G401 (cell line): ENCODE measurements at regions not wholly inside any gene's neighbourhood (a gene's known extent, or its start where the extent isn't known, plus 50 kb on each side); places are given as distances from the start of the nearest gene placed in this dataset.
"Not testable (repeated sequence)": the region's sequence is repeated elsewhere in the genome, so short reads cannot be mapped to it uniquely, and the experiment has no call there.

ENCODE experiments used
- DNase-seq: peaks from one replicate; pipeline ENCODE4 v3.0.0-alpha.2; 2015; ENCODE audit warnings: low spot score
- in situ Hi-C: cut with HindIII; loops from 2 replicates; pipeline ENCODE4 v1.10.0; 2016; ENCODE audit warnings: low sequenced_read_pairs, mixed read lengths

DNA sequence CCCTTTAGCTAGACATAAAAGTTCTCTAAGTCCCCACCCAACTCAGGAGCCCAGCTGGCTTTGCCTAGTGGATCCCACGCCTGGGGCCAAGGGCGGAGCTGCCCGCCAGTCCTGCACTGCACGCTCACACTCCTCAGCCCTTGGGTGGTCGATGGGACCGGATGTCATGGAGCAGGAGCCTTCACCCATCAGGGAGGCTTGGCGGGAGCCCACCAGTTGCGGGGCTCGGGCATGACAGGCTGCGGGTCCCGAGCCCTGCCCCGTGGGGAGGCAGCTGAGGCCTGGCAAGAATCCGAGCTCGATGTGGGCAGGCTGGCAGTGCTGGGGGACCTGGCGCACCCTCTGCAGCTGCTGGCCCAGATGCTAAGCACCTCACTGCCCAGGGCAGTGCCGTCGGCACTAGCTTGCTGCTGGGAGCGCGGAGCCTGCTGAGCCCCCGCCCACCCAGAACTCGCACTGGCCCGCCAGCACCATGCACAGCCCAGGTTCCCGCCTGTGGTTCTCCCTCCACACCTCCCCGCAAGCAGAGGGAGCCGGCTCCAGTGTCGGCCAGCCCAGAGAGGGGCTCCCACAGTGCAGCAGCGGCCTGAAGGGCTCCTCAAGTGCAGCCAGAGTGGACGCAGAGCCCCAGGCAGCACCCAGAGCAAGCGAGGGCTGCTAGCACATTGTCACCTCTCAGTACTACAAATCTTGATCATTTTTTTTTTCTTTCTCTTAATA, 391.4 kb upstream of the NDN start:
- in situ Hi-C loops = no loop called here
- DNase-seq = no peak

- in situ Hi-C loops, DNase-seq: not testable (repeated sequence)
These were observed 401.8 kb upstream of the NDN start for GRCh38 chr15:24088941-24089340.

GRCh38 chr15:24101503-24101902, 414.4 kb upstream of the NDN start:
- DNase-seq, in situ Hi-C loops: not testable (repeated sequence)

- DNase-seq, in situ Hi-C loops: not testable (repeated sequence)
These were observed 420.4 kb upstream of the NDN start for GRCh38 chr15:24107524-24107923.

- in situ Hi-C loops, DNase-seq: not testable (repeated sequence)
These were observed 420.8 kb upstream of the NDN start for GRCh38 chr15:24107948-24108347.

GRCh38 chr15:24108349-24108748, 421.2 kb upstream of the NDN start:
- in situ Hi-C loops, DNase-seq: not testable (repeated sequence)

DNA sequence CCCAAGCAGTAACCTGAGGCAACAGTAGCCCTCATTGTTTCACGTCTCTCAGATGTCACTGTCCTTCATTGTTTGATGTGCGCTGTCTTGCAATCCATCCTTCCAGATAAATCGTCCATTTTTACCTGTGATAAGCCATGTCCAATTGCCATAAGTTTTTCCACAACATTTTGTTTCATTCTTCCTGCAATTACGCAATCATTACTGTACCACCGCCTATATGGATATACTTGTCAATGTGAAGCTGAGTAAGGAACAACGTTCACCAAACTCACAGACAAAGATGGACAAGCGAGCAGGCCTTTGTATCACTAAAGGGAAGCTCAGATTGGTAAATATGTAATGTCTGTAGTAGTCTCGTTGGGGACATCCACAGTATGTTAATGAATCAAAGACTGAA, 452.5 kb upstream of the NDN start:
- in situ Hi-C loops = not testable (repeated sequence)

GRCh38 chr15:24145070-24145469, 458.0 kb upstream of the NDN start:
- DNase-seq, in situ Hi-C loops: not testable (repeated sequence)

More for the DNA sequence above, 452.5 kb upstream of the NDN start:
- not testable (repeated sequence) for DNase-seq

DNA sequence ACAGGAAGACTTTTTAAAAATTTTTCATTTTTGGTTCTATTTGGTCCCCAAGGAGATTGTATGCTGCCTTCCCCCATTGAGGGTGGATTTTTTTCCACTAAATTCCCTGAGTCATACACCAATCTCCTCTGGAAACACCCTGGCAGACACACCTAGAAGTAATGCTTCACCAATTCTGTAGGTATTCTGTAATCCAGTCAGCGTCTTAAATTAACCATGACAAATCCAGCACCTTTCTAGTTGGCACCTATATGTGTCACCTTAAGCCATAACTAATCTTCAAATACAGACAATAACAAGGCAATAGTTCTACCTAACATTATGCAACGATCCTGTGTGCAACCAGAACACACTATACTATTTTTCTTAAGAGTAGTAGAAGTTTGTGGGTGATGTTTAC, 459.1 kb upstream of the NDN start:
- in situ Hi-C loops = no loop called here
- no peak for DNase-seq

DNA sequence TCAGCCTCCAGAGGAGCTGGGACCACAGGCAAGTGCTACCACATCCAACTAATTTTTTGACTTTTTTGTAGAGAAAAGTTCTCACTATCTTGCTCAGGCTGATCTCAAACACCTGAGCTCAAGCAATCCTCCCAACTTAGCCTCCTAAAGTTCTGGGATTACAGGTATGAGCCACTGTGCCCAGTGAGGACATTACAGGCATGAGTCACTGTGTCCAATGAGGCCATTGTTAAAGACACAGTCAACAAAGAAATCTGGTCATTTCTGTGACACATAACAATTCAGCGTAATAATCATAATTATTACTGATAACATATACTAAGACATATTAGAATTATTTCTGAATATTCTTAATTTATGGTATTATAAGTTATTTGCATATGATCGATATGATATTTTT, 463.4 kb upstream of the NDN start:
- DNase-seq = no peak
- in situ Hi-C loops = no loop called here

- in situ Hi-C loops, DNase-seq: not testable (repeated sequence)
These were observed 471.2 kb upstream of the NDN start for GRCh38 chr15:24158306-24158705.

DNA sequence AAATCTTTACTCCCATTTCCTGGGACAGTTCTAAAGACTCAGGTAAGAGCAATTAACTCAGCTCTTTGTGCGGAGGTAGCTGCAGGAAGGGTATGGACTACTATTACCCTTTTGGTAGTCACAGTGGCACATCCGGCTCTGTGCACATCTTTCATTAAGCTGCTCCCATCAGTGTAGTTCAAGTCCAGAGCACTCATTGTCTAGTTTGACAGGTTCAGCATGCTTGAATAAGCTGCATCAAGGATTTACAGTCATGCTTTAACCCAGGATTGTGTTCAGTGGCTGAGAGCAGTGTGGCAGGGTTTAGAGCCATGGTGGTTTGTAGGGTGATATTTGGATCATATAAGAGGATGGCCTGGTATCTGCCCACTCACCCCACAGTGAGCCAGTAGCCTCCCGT, 478.4 kb upstream of the NDN start:
- DNase-seq = not testable (repeated sequence)

GRCh38 chr15:24202297-24202696, 473.3 kb upstream of the NPAP1 start:
- DNase-seq, in situ Hi-C loops: not testable (repeated sequence)

More for the DNA sequence above, 478.4 kb upstream of the NDN start:
- in situ Hi-C loops = not testable (repeated sequence)

- DNase-seq, in situ Hi-C loops: not testable (repeated sequence)
These were observed 463.7 kb upstream of the NPAP1 start for GRCh38 chr15:24211742-24212476.

DNA sequence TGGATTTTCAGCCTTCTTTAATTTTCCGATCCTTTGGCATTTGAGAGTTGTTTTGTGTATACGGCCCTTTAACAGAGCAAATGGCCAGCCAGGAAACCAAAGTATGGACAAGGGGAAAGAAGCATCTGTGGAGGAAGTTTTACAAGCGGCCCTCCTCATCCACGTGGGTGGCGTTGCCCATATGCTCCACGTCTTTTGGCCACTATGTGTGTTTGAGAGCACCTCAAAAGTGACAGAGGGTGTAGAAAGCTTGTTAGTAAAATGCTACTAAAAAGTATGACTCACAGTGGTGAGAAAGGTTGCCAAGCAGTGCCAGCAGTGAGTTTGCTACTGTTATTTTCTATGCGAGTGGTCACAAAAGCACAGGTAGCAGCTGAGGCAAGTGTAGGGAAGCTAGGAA, 451.8 kb upstream of the NPAP1 start:
- no peak for DNase-seq
- in situ Hi-C loops = no loop called here

DNA sequence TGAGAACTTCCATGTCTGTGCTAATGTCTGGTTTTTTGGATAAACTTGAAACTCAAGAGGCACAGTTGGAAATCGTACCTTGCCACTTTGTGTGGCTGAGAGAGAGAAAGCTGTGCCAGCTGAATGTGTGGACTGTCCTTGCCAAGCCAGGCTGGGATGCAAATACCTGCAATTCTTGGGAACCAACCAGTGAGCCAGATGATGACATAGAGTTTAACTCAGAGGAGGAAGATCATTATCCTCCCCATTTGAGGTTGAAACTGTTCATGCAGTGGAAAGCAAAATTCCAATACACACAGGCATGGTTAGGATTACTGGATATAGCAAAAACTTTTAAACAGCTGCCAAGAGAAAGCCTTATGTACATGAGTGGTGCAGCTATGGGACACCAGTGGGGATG, 451.4 kb upstream of the NPAP1 start:
- no peak for DNase-seq
- in situ Hi-C loops = no loop called here

DNA sequence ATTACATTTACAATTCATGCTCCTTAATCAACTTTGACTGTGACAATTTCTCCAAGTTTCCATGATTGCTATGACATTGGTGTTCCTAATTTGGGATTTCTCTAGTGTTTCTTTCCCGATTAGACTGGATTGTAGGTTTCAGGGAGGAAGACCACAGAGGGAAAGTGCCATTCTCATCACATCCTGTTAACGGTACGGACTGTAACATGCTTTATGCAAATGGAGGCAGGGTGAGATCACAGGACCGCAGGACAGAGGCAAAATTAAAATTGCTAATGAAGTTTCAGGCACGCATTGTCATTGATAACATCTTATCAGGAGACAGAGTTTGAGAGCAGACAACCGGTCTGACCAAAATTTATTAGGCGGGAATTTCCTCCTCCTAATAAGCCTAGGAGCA, 446.7 kb upstream of the NPAP1 start:
- in situ Hi-C loops, DNase-seq: not testable (repeated sequence)

- in situ Hi-C loops, DNase-seq: not testable (repeated sequence)
These were observed 442.4 kb upstream of the NPAP1 start for GRCh38 chr15:24233134-24233533.

- in situ Hi-C loops, DNase-seq: not testable (repeated sequence)
These were observed 435.0 kb upstream of the NPAP1 start for GRCh38 chr15:24240580-24240979.

DNA sequence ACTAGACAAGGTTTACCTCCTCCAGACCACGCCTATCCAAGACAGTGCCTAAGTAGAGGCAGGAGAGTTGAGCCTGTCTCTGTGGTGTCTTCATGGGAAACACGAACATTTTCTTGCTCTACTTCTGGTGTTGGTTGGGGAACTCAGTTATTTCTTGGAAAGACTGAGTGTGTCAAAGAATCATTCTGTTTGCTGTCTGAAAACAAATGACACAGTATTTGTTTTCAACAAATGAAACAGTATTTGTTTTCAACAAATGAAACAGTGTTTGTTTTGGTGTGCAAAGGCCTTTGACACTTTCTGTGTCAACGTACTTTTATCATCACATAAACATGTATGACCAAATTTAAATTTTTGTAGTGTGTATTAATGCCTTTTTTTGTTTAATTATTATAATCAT, 416.5 kb upstream of the NPAP1 start:
- DNase-seq, in situ Hi-C loops: not testable (repeated sequence)
